Duodenal mucosa (tissue), 2 donors: ENCODE measurements at regions not wholly inside any gene's neighbourhood (a gene's known extent, or its start where the extent isn't known, plus 50 kb on each side); places are given as distances from the start of the nearest gene placed in this dataset.

ENCODE experiments used
- H3K27ac ChIP-seq: one replicate; pipeline ENCODE4 v1.7.0; 2013; ENCODE audit warnings: low read depth, low read length
- H3K27me3 ChIP-seq, 2 donors: one replicate each; pipeline ENCODE4 v1.7.0; 2013; ENCODE audit warnings: low read length in 2 of 2, control low read depth in 1 of 2; ENCODE audit not compliant: insufficient read depth in 2 of 2, control insufficient read depth in 1 of 2
- H3K36me3 ChIP-seq, 2 donors: one replicate each; pipeline ENCODE4 v1.7.0; 2013; ENCODE audit warnings: low read length in 2 of 2, control low read depth in 1 of 2; ENCODE audit not compliant: insufficient read depth in 2 of 2, control insufficient read depth in 1 of 2
- H3K4me1 ChIP-seq, 2 donors: one replicate each; pipeline ENCODE4 v1.7.0; 2013; ENCODE audit warnings: low read length in 2 of 2, control low read depth in 1 of 2; ENCODE audit not compliant: insufficient read depth in 2 of 2, control insufficient read depth in 1 of 2
- H3K4me3 ChIP-seq, 2 donors: one replicate each; pipeline ENCODE4 v1.7.0; 2013; ENCODE audit warnings: low read length in 2 of 2, low read depth in 1 of 2
- H3K9ac ChIP-seq, 2 donors: one replicate each; pipeline ENCODE4 v1.7.0; 2013; ENCODE audit warnings: low read length in 2 of 2, low read depth in 1 of 2
- H3K9me3 ChIP-seq, 2 donors: one replicate each; pipeline ENCODE4 v1.7.0; 2013; ENCODE audit warnings: low read length in 2 of 2, control low read depth in 1 of 2; ENCODE audit not compliant: control insufficient read depth in 1 of 2

GRCh38 chr15:69885173-69885955, 212.4 kb downstream of the TLE3 start:
- Histone ChIP-seq H3K9me3 (no peaks in the 10 kb centered on the region), H3K9ac (no peak overlapping the region), H3K27ac (no peak overlapping the region), H3K4me3 (no peak overlapping the region), H3K4me1 (no peaks in the 10 kb centered on the region), H3K27me3 (peaks cover 0 to 3% of the 10 kb centered on the region in 2 donors), H3K36me3 (no peaks in the 10 kb centered on the region)

DNA sequence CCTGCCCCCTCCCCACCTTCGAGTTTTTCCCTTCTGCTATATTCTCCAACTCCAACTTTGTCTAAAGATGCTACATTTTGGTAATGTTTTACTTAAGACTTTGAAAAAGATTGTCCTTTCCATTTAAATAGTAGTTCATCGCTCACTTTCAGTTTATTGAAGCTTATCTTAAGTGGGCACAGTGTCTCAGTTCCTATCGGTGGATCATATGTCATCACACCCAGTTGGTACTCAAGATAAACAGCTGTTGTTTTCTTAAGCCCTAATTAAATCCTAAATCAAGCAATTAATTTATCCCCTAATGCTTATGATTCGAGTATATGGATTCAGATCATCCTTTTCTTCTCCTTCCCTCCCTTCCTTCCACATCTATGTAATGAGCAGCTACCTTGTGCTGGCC, 210.7 kb downstream of the TLE3 start:
- no peaks in the 10 kb centered on the region for H3K9me3 ChIP-seq
- no peaks in the 10 kb centered on the region for H3K27me3 ChIP-seq
- H3K4me3 ChIP-seq = no peak overlapping the region
- no peak overlapping the region for H3K9ac ChIP-seq
- no peaks in the 10 kb centered on the region for H3K4me1 ChIP-seq
- no peaks in the 10 kb centered on the region for H3K36me3 ChIP-seq
- no peak overlapping the region for H3K27ac ChIP-seq

DNA sequence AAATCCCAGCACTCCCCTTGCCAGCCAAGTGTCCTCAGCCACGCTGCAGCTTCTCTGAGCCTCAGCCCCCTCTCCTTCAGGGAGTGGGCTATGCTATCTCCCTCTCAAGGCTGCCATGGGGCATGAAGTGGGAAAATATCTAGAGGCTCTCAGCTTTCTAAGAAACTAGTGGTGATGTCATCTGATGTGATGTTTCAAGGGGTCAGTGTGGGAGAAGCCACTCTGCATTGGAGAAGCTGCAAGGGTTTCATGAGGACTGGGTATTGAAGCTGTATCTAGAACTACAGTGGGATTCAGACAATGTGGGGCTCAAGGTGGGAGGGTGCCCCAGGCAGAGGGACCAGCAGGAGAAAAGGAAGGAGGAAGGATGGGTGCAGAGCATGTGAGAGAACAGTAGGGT, 210.2 kb downstream of the TLE3 start:
- H3K27me3 ChIP-seq = no peaks in the 10 kb centered on the region
- H3K4me3 ChIP-seq = no peak overlapping the region

GRCh38 chr15:69888406-69888805, 209.3 kb downstream of the TLE3 start:
- H3K4me3 ChIP-seq = no peak overlapping the region
- H3K36me3 ChIP-seq = no peaks in the 10 kb centered on the region
- H3K4me1 ChIP-seq = no peaks in the 10 kb centered on the region
- H3K9ac ChIP-seq = no peak overlapping the region
- no peaks in the 10 kb centered on the region for H3K9me3 ChIP-seq
- H3K27ac ChIP-seq = no peak overlapping the region
- H3K27me3 ChIP-seq = no peaks in the 10 kb centered on the region

More for the DNA sequence above, 210.2 kb downstream of the TLE3 start:
- Histone ChIP-seq H3K9me3 (no peaks in the 10 kb centered on the region), H3K36me3 (no peaks in the 10 kb centered on the region), H3K27ac (no peak overlapping the region), H3K4me1 (no peaks in the 10 kb centered on the region), H3K9ac (no peak overlapping the region)

DNA sequence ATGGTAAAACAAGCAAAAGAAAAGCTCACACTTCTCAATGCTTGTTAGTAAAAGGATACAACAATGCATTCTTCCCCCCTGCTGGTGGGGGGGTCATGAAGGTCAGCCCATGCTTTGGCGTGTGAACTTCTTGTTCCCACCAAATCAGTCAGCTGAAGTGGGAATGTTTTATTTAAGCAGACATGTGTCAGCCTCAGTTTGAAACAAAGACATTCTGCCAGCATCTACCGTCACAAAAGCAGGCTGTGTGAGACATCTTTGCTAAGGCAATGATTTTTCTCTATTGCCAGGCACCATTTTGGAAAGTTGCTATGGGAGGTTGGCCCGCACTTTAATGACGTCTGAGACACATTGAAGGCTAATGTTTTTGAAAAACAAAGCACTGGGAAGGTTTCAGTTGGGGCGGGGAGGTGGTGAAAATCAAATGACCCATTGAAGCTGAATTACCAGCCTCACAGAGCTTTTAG, 206.6 kb downstream of the TLE3 start:
- H3K9me3 ChIP-seq = no peaks in the 10 kb centered on the region
- peaks cover 0 to 10% of the 10 kb centered on the region in 2 donors for H3K27me3 ChIP-seq
- H3K4me1 ChIP-seq = no peaks in the 10 kb centered on the region
- no peaks in the 10 kb centered on the region for H3K36me3 ChIP-seq
- H3K4me3 ChIP-seq = no peak overlapping the region
- H3K9ac ChIP-seq = no peak overlapping the region
- H3K27ac ChIP-seq = no peak overlapping the region

GRCh38 chr15:69891606-69892005, 206.1 kb downstream of the TLE3 start:
- H3K9me3 ChIP-seq = no peaks in the 10 kb centered on the region
- no peak overlapping the region for H3K27ac ChIP-seq
- H3K27me3 ChIP-seq = peaks cover 2 to 10% of the 10 kb centered on the region in 2 donors
- no peak overlapping the region for H3K9ac ChIP-seq
- no peaks in the 10 kb centered on the region for H3K4me1 ChIP-seq
- H3K4me3 ChIP-seq = no peak overlapping the region
- no peaks in the 10 kb centered on the region for H3K36me3 ChIP-seq

- Histone ChIP-seq H3K9ac (no peak overlapping the region), H3K36me3 (no peaks in the 10 kb centered on the region), H3K27me3 (peaks cover 4 to 10% of the 10 kb centered on the region in 2 donors), H3K27ac (no peak overlapping the region), H3K4me3 (no peak overlapping the region), H3K9me3 (no peaks in the 10 kb centered on the region), H3K4me1 (no peaks in the 10 kb centered on the region)
Measured at GRCh38 chr15:69892351-69892750, 205.4 kb downstream of the TLE3 start.

DNA sequence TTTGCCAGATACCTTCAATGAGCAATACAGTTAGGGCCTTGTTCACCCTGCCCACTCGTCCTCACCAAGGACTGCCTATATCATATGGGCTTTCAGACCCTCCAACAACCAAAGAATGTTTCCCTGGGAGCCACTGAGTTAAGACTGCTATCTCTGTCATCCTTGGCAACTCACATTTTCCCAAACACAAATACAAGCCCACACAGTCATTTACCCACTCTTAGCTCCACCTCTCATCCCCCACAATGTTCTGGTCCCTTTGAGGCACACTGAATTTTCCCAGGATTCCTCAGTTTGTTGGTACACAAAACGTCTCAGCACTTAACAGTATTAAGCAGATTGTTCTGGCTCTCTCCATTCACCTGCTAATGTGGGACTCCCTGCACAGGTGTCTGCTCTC, 204.6 kb downstream of the TLE3 start:
- peaks cover 4 to 10% of the 10 kb centered on the region in 2 donors for H3K27me3 ChIP-seq
- H3K27ac ChIP-seq = no peak overlapping the region
- H3K4me3 ChIP-seq = no peak overlapping the region
- H3K36me3 ChIP-seq = no peaks in the 10 kb centered on the region
- no peaks in the 10 kb centered on the region for H3K9me3 ChIP-seq
- H3K4me1 ChIP-seq = no peaks in the 10 kb centered on the region
- no peak overlapping the region for H3K9ac ChIP-seq

DNA sequence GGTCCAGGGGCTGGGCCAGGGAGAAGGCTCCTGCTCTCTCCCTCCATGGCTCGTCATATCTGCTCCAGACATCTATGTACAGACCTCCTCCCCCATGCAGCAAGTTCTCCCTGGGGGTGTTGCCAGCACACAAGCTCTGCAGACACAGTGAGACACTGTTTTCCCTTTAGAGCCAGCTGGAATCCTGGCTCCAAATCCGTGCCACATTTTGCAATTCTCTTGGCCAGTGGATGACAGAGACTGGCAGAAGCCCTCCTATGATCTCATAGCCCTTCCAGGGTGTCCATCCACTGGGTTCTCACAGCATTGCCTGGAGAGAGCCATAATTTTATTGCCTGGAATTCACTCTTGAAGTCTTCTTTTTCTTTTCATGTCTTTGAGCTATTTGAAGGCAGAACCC, 203.9 kb downstream of the TLE3 start:
- Histone ChIP-seq H3K27me3 (peaks cover 4 to 10% of the 10 kb centered on the region in 2 donors), H3K9me3 (no peaks in the 10 kb centered on the region), H3K27ac (no peak overlapping the region), H3K4me3 (no peak overlapping the region), H3K4me1 (no peaks in the 10 kb centered on the region), H3K9ac (no peak overlapping the region), H3K36me3 (no peaks in the 10 kb centered on the region)

DNA sequence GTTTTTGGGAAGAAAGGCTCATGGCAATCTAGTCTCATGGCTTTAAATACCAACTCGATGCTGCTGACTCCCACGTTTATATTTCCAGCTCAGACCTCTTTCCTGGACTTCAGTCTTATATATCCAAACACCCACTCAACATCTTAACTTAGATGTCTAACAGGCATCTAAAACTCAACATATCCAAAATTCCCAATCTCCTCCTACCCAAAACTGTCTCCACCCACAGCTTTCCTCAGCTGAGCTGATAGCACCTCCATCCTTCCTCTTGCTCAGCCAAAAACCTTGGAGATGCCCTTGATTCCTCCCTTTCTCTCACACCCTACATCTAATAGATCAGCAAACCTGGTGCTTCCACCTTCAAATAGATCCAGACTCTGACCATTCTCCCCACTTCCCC, 202.5 kb downstream of the TLE3 start:
- Histone ChIP-seq H3K27me3 (peaks cover 4 to 10% of the 10 kb centered on the region in 2 donors), H3K4me3 (no peak overlapping the region), H3K4me1 (no peaks in the 10 kb centered on the region), H3K9ac (no peak overlapping the region), H3K27ac (no peak overlapping the region), H3K36me3 (no peaks in the 10 kb centered on the region), H3K9me3 (no peaks in the 10 kb centered on the region)
